BE2C (cell line): ENCODE measurements at regions not wholly inside any gene's neighbourhood (a gene's known extent, or its start where the extent isn't known, plus 50 kb on each side); places are given as distances from the start of the nearest gene placed in this dataset.

Source experiments
- DNase-seq: peaks from one replicate; pipeline ENCODE4 v3.0.0-alpha.2; 2020
- H3K27me3 ChIP-seq: fragments of 250-450 bp; sonication (Bioruptor Pico); 2 replicates; pipeline ENCODE4 v1.5.1; 2020; ENCODE audit warnings: mild to moderate bottlenecking
- H3K36me3 ChIP-seq: fragments of 250-450 bp; sonication (Bioruptor Pico); 2 replicates; pipeline ENCODE4 v1.5.1; 2020; ENCODE audit warnings: mild to moderate bottlenecking
- H3K4me1 ChIP-seq: fragments of 250-450 bp; sonication (Bioruptor Pico); 2 replicates; pipeline ENCODE4 v1.5.1; 2020
- H3K4me3 ChIP-seq: 2 replicates; pipeline ENCODE4 v1.5.1; 2011; ENCODE audit warnings: low read depth, low read length
- H3K9me3 ChIP-seq: fragments of 250-450 bp; sonication (Bioruptor Pico); 2 replicates; pipeline ENCODE4 v1.5.1; 2020
- TF ChIP-seq, protein P1 (sequence below): IDR thresholded peaks from 2 replicates; pipeline ENCODE4 v1.5.1; 2012; ENCODE audit warnings: mild to moderate bottlenecking, low read depth, low read length

GRCh38 chr14:82757776-82758175, 1224.1 kb upstream of the SEL1L start:
- Histone ChIP-seq H3K4me1 (no peaks in the 10 kb centered on the region), H3K27me3 (no peaks in the 10 kb centered on the region), H3K4me3 (no peak overlapping the region), H3K36me3 (no peaks in the 10 kb centered on the region), H3K9me3 (peaks cover 3% of the 10 kb centered on the region; the same call in 1 of the 2 replicates)
- TF ChIP-seq, protein P1, sequence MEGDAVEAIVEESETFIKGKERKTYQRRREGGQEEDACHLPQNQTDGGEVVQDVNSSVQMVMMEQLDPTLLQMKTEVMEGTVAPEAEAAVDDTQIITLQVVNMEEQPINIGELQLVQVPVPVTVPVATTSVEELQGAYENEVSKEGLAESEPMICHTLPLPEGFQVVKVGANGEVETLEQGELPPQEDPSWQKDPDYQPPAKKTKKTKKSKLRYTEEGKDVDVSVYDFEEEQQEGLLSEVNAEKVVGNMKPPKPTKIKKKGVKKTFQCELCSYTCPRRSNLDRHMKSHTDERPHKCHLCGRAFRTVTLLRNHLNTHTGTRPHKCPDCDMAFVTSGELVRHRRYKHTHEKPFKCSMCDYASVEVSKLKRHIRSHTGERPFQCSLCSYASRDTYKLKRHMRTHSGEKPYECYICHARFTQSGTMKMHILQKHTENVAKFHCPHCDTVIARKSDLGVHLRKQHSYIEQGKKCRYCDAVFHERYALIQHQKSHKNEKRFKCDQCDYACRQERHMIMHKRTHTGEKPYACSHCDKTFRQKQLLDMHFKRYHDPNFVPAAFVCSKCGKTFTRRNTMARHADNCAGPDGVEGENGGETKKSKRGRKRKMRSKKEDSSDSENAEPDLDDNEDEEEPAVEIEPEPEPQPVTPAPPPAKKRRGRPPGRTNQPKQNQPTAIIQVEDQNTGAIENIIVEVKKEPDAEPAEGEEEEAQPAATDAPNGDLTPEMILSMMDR = no peak
- DNase-seq = no peak

DNA sequence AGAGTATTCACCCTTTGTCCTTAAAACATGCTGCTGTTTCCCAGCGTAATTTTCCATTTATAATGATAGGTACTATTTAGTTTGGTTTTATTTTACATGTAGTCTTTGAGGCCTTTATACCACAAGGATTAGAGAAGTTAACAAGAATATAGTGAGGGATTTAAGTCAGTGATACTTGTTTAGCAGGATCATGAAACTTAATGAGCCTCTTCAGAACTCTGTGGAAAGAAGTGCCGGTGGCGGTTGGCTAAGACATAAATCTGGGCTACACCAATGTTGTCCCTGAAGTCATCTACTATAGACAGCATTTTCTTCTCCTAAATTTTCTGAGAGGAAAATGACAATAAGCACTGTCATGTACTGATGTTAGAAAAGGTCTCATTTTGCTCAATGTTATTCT, 1226.0 kb upstream of the SEL1L start:
- H3K27me3 ChIP-seq = no peaks in the 10 kb centered on the region
- no peaks in the 10 kb centered on the region for H3K4me1 ChIP-seq
- H3K36me3 ChIP-seq = no peaks in the 10 kb centered on the region
- DNase-seq = no peak
- no peak overlapping the region for H3K4me3 ChIP-seq
- TF ChIP-seq, protein P1 = no peak
- peaks cover 3% of the 10 kb centered on the region; the same call in 1 of the 2 replicates for H3K9me3 ChIP-seq

DNA sequence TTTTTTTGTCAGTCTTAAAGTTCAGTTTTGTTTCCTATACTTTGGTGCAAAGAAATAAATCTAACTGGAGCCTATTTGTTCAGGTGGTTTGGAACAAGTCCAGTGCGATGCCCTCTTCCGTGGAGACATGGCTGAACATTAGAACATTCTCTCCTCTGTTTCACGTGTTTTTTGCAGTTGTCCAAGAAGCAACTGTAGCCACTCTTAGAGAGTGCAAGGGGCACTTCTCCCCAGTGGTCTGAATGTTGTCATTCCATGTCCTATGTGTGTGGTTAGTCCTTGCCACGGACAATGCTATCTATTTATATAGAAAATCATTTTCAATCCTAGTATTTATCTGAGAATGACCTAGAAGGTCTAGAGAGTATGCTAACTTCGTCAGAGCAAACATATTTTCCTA, 1232.5 kb upstream of the SEL1L start:
- H3K36me3 ChIP-seq = no peaks in the 10 kb centered on the region
- no peak overlapping the region for H3K4me3 ChIP-seq
- TF ChIP-seq, protein P1 = no peak
- H3K4me1 ChIP-seq = no peaks in the 10 kb centered on the region
- H3K9me3 ChIP-seq = no peaks in the 10 kb centered on the region
- H3K27me3 ChIP-seq = no peaks in the 10 kb centered on the region
- DNase-seq = no peak

- no peak overlapping the region for H3K4me3 ChIP-seq
- H3K9me3 ChIP-seq = no peaks in the 10 kb centered on the region
- H3K4me1 ChIP-seq = no peaks in the 10 kb centered on the region
- DNase-seq = no peak
- H3K27me3 ChIP-seq = no peaks in the 10 kb centered on the region
- TF ChIP-seq, protein P1 = no peak
- no peaks in the 10 kb centered on the region for H3K36me3 ChIP-seq
These were observed 1233.3 kb upstream of the SEL1L start for GRCh38 chr14:82766996-82767395.

DNA sequence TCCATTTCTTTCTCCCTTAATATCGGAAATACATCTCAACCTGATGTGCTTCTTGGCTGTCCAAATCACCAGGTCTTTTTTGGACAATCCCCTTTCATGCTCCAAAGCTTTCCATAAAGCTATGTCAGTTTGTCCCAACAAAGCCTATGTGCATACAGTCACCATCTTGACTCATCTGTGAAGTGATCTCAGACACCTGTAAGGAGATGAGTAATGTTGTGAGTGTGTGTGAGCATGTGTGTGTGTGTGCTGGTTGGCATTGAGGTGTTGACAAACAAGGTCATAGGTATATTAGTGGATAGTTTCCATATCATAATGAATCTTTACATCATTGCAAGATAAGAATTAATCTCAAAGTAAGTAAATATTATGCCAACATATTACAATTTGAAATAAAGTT, 1243.3 kb upstream of the SEL1L start:
- H3K9me3 ChIP-seq = no peaks in the 10 kb centered on the region; the same call in 1 of the 2 replicates
- H3K4me3 ChIP-seq = no peak overlapping the region
- no peaks in the 10 kb centered on the region for H3K4me1 ChIP-seq
- no peaks in the 10 kb centered on the region for H3K36me3 ChIP-seq
- TF ChIP-seq, protein P1 = no peak
- H3K27me3 ChIP-seq = no peaks in the 10 kb centered on the region
- no peak for DNase-seq

- no peaks in the 10 kb centered on the region for H3K36me3 ChIP-seq
- H3K27me3 ChIP-seq = no peaks in the 10 kb centered on the region
- H3K9me3 ChIP-seq = no peaks in the 10 kb centered on the region; the same call in 1 of the 2 replicates
- no peaks in the 10 kb centered on the region for H3K4me1 ChIP-seq
- no peak for DNase-seq
- TF ChIP-seq, protein P1 = no peak
- H3K4me3 ChIP-seq = no peak overlapping the region
These were observed 1244.4 kb upstream of the SEL1L start for GRCh38 chr14:82778008-82778590.
